ENCODE measurements at regions not wholly inside any gene's neighbourhood (a gene's known extent, or its start where the extent isn't known, plus 50 kb on each side); places are given as distances from the start of the nearest gene placed in this dataset.

- H3K9me3 ChIP-seq (replicated peaks): peaks cover 3% of the 10 kb centered on the region
- intact Hi-C loops (cut with micrococcal nuclease): no loop called here
- H3K36me3 ChIP-seq: no peaks in the 10 kb centered on the region
- no peaks in the 10 kb centered on the region for H3K4me1 ChIP-seq
- no peak for TF ChIP-seq CTCF (IDR thresholded peaks at IDR 0.05; ENCODE audit: borderline replicate concordance)
- no peak overlapping the region for H3K27ac ChIP-seq (replicated peaks)
- DNase-seq: no peak
- no peaks in the 10 kb centered on the region for H3K27me3 ChIP-seq (ENCODE audit: low read depth)
- H3K4me3 ChIP-seq: no peak overlapping the region
Observed at GRCh38 chr3:26964313-26964712, 341.7 kb downstream of the LRRC3B start.

GRCh38 chr3:26964836-26965235 lies 342.3 kb downstream of the LRRC3B start:
- intact Hi-C loops (cut with micrococcal nuclease): no loop called here
- Histone ChIP-seq H3K27ac (replicated peaks) (no peak overlapping the region), H3K27me3 (ENCODE audit: low read depth) (no peaks in the 10 kb centered on the region), H3K4me3 (no peak overlapping the region), H3K9me3 (replicated peaks) (peaks cover 3% of the 10 kb centered on the region), H3K36me3 (no peaks in the 10 kb centered on the region), H3K4me1 (no peaks in the 10 kb centered on the region)
- no peak for TF ChIP-seq CTCF (IDR thresholded peaks at IDR 0.05; ENCODE audit: borderline replicate concordance)
- DNase-seq: no peak

DNA sequence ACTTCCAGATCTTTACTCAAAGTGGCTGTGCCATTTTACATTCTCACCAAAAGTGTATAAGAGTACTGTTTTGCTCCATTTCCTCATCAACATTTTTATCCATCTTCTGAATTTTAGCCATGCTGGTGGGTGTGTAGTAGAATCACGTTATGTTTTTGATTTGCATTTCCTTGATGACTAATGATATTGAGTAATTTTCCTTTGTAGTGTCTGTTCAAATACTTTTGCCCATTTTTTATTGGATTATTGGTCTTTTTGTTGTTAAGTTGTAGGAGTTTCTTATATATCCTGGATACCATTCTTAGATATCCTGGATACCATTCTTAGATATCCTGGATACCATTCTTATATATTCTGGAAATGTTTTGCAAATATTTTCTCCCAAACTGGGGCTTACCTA lies 344.9 kb downstream of the LRRC3B start:
- H3K27ac ChIP-seq (replicated peaks): no peak overlapping the region
- H3K4me3 ChIP-seq: no peak overlapping the region
- no peaks in the 10 kb centered on the region for H3K27me3 ChIP-seq (ENCODE audit: low read depth)
- H3K9me3 ChIP-seq (replicated peaks): peaks cover 3% of the 10 kb centered on the region
- H3K36me3 ChIP-seq: no peaks in the 10 kb centered on the region
- no peak for TF ChIP-seq CTCF (IDR thresholded peaks at IDR 0.05; ENCODE audit: borderline replicate concordance)
- H3K4me1 ChIP-seq: no peaks in the 10 kb centered on the region
- intact Hi-C loops (cut with micrococcal nuclease): no loop called here
- DNase-seq: no peak

DNA sequence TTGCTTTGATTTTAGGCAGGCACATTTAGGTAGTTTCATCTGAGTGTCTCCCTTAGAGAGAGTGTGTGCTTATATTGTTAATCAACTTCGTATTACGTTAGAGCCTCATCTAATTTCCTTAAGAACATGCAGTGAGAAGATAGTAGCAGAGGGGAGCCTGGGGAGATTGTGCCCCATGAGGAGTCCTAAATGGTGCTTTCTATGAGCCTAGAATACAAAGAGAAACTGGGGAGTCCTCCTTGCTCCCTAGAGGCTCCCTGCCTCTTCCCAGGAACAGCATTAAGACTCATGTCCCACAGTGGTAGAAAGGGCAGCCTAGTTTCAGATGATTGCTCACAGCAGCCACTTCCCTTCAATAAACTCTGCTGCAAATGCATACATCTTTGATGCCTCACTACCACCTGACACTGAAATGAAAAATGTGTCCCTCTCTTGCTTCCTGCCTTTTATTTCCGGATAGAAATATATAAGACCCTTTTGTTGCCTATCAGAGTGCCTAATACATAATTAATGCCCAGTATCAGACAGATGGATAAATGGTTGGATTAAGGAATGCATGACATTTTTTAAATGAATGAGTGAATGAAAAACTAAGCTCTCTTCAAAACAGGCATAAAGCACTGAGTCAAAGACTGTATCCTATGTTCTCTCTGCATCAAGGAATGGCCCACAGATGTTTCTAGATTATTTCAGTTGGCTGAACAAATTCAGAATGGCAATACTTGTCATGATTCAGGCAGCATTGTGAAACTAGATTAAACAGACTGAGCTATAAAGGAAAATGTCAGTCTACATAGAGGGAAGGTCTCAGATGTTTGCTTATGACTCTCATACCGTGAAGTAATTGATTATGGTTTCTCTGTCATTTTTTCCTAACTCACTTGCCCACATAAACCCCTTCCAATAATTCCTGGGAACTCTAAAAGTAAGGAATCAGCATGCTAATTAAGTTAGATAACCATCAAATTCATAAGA lies 362.1 kb downstream of the LRRC3B start:
- Histone ChIP-seq H3K27ac (replicated peaks) (no peak overlapping the region), H3K4me3 (no peak overlapping the region), H3K4me1 (no peaks in the 10 kb centered on the region), H3K27me3 (ENCODE audit: low read depth) (no peaks in the 10 kb centered on the region), H3K36me3 (no peaks in the 10 kb centered on the region), H3K9me3 (replicated peaks) (no peaks in the 10 kb centered on the region)
- no peak for TF ChIP-seq CTCF (IDR thresholded peaks at IDR 0.05; ENCODE audit: borderline replicate concordance)
- intact Hi-C loops (cut with micrococcal nuclease): no loop called here
- no peak for DNase-seq

GRCh38 chr3:26989037-26989436 lies 366.5 kb downstream of the LRRC3B start:
- TF ChIP-seq CTCF (IDR thresholded peaks at IDR 0.05; ENCODE audit: borderline replicate concordance): no peak
- intact Hi-C loops (cut with micrococcal nuclease): no loop called here
- DNase-seq: no peak
- no peak overlapping the region for H3K27ac ChIP-seq (replicated peaks)
- no peaks in the 10 kb centered on the region for H3K36me3 ChIP-seq
- H3K9me3 ChIP-seq (replicated peaks): peaks cover 2% of the 10 kb centered on the region
- no peaks in the 10 kb centered on the region for H3K4me1 ChIP-seq
- H3K4me3 ChIP-seq: no peak overlapping the region
- H3K27me3 ChIP-seq (ENCODE audit: low read depth): no peaks in the 10 kb centered on the region

All from left ventricle myocardium inferior (tissue), 1 donor.